ENCODE measurements at regions not wholly inside any gene's neighbourhood (a gene's known extent, or its start where the extent isn't known, plus 50 kb on each side); places are given as distances from the start of the nearest gene placed in this dataset.
A peak's percentile ranks its signal among the peaks of the same experiment; 100 is the strongest.

- BruUV-seq (replicated peaks), result no TSS peak
- Histone ChIP-seq H4K20me1 (ENCODE audit: low read length) (no peaks in the 10 kb centered on the region), H3F3A (ENCODE audit: low read length, unreplicated experiment) (no peaks in the 10 kb centered on the region), H3K9ac (ENCODE audit: low read length) (no peak overlapping the region), H3K27me3 (ENCODE audit: low read length) (no peaks in the 10 kb centered on the region), H3K79me2 (ENCODE audit: low read length) (no peaks in the 10 kb centered on the region), H3K4me3 (ENCODE audit: low read length) (no peak overlapping the region), H3K9me2 (replicated peaks; ENCODE audit: low read length) (no peaks in the 10 kb centered on the region), H3K36me3 (ENCODE audit: low read depth, low read length) (no peaks in the 10 kb centered on the region), H3K4me1 (ENCODE audit: insufficient read depth, low read length) (no peaks in the 10 kb centered on the region), H2AFZ (ENCODE audit: low read length) (no peak overlapping the region), H3K9me3 (ENCODE audit: low read length) (no peaks in the 10 kb centered on the region), H3K27ac (ENCODE audit: low read length) (no peak overlapping the region), H3K4me2 (ENCODE audit: low read length) (no peak overlapping the region)
- TF ChIP-seq EZH2 (IDR thresholded peaks at IDR 0.05; ENCODE audit: low read length, unreplicated experiment) (no peak), EZH2phosphoT487 (IDR thresholded peaks at IDR 0.05; ENCODE audit: borderline replicate concordance, low read length) (no peak), CTCF (conservative IDR thresholded peaks at IDR 0.05; ENCODE audit: low read depth, low read length) (no peak)
- ChIA-PET CTCF (no interaction called here), POLR2A (ENCODE audit: unreplicated experiment) (no interaction called here)
- intact Hi-C loops (cut with micrococcal nuclease), result no loop called here
- no peak for ATAC-seq
- DNase-seq, result no peak
Observed at GRCh38 chr2:184078496-184078895, 519.8 kb upstream of the ZNF804A start.

GRCh38 chr2:184091456-184091855 lies 506.9 kb upstream of the ZNF804A start:
- H3F3A ChIP-seq (ENCODE audit: low read length, unreplicated experiment), result no peaks in the 10 kb centered on the region
- H3K27ac ChIP-seq (ENCODE audit: low read length), result no peak overlapping the region
- POLR2A ChIA-PET (ENCODE audit: unreplicated experiment), result no interaction called here
- H3K4me3 ChIP-seq (ENCODE audit: low read length), result no peak overlapping the region
- H3K79me2 ChIP-seq (ENCODE audit: low read length), result no peaks in the 10 kb centered on the region
- CTCF ChIA-PET, result no interaction called here
- H3K36me3 ChIP-seq (ENCODE audit: low read depth, low read length), result no peaks in the 10 kb centered on the region
- no TSS peak for BruUV-seq (replicated peaks)
- H4K20me1 ChIP-seq (ENCODE audit: low read length), result no peaks in the 10 kb centered on the region
- H3K4me1 ChIP-seq (ENCODE audit: insufficient read depth, low read length), result no peaks in the 10 kb centered on the region
- intact Hi-C loops (cut with micrococcal nuclease), result no loop called here
- H3K9ac ChIP-seq (ENCODE audit: low read length), result no peak overlapping the region
- no peak for TF ChIP-seq EZH2phosphoT487 (IDR thresholded peaks at IDR 0.05; ENCODE audit: borderline replicate concordance, low read length)
- TF ChIP-seq CTCF (conservative IDR thresholded peaks at IDR 0.05; ENCODE audit: low read depth, low read length), result no peak
- no peak for TF ChIP-seq EZH2 (IDR thresholded peaks at IDR 0.05; ENCODE audit: low read length, unreplicated experiment)
- H3K27me3 ChIP-seq (ENCODE audit: low read length), result no peaks in the 10 kb centered on the region
- no peaks in the 10 kb centered on the region for H3K9me2 ChIP-seq (replicated peaks; ENCODE audit: low read length)
- H3K9me3 ChIP-seq (ENCODE audit: low read length), result no peaks in the 10 kb centered on the region
- DNase-seq (no peak), ATAC-seq (no peak)
- H3K4me2 ChIP-seq (ENCODE audit: low read length), result no peak overlapping the region
- no peak overlapping the region for H2AFZ ChIP-seq (ENCODE audit: low read length)

- Histone ChIP-seq H3K9me2 (replicated peaks; ENCODE audit: low read length) (no peaks in the 10 kb centered on the region), H3K36me3 (ENCODE audit: low read depth, low read length) (no peaks in the 10 kb centered on the region), H3K79me2 (ENCODE audit: low read length) (no peaks in the 10 kb centered on the region), H3K4me3 (ENCODE audit: low read length) (no peak overlapping the region), H3K4me1 (ENCODE audit: insufficient read depth, low read length) (peaks cover 8% of the 10 kb centered on the region), H3K27me3 (ENCODE audit: low read length) (no peaks in the 10 kb centered on the region), H3K4me2 (ENCODE audit: low read length) (no peak overlapping the region), H4K20me1 (ENCODE audit: low read length) (no peaks in the 10 kb centered on the region), H3K27ac (ENCODE audit: low read length) (0 out of 2 replicates have a peak overlapping the region, but pooled peaks have one; percentile 5), H3F3A (ENCODE audit: low read length, unreplicated experiment) (no peaks in the 10 kb centered on the region), H3K9me3 (ENCODE audit: low read length) (no peaks in the 10 kb centered on the region), H3K9ac (ENCODE audit: low read length) (no peak overlapping the region), H2AFZ (ENCODE audit: low read length) (no peak overlapping the region)
- POLR2A ChIA-PET (ENCODE audit: unreplicated experiment), result no interaction called here
- intact Hi-C loops (cut with micrococcal nuclease), result no loop called here
- DNase-seq (peak; percentile 37), ATAC-seq (peak; percentile 62)
- BruUV-seq (replicated peaks), result no TSS peak
- TF ChIP-seq EZH2phosphoT487 (IDR thresholded peaks at IDR 0.05; ENCODE audit: borderline replicate concordance, low read length) (no peak), EZH2 (IDR thresholded peaks at IDR 0.05; ENCODE audit: low read length, unreplicated experiment) (no peak), CTCF (conservative IDR thresholded peaks at IDR 0.05; ENCODE audit: low read depth, low read length) (no peak)
- CTCF ChIA-PET, result no interaction called here
Observed at GRCh38 chr2:184113696-184114403, 484.5 kb upstream of the ZNF804A start.
